IMR-90 (cell line): ENCODE measurements at regions not wholly inside any gene's neighbourhood (a gene's known extent, or its start where the extent isn't known, plus 50 kb on each side); places are given as distances from the start of the nearest gene placed in this dataset.

ENCODE experiments used
- ATAC-seq: fragments of 200-7000 bp; cut with Tn5 transposase; 2 replicates; pipeline ENCODE4 v1.9.1; 2020; ENCODE audit warnings: low read depth, mild to moderate bottlenecking, moderate library complexity
- BruUV-seq: library from RNA; stranded (reverse); fragments of 400-500 nt; replicated peaks from 2 replicates; lab custom pipeline; 2021; lab: Mats Ljungman, UMichigan
- CTCF ChIA-PET: fragments of 300-600 bp; formaldehyde crosslinking; extraction: SDS; loops from one replicate; lab custom pipeline; 2021; ENCODE audit warnings: antibody characterized with exemption; lab: Yijun Ruan, JAX
- POLR2A ChIA-PET: fragments of 300-600 bp; sonication (Branson Sonifier 250); formaldehyde crosslinking; loops from one replicate; lab custom pipeline; 2022; ENCODE audit warnings: antibody characterized with exemption; ENCODE audit not compliant: unreplicated experiment; lab: Charles Lee
- DNase-seq: peaks from one replicate; pipeline ENCODE4 v3.0.0; 2013
- H2AFZ ChIP-seq: replicated peaks from 2 replicates; pipeline ENCODE3; 2013; ENCODE audit warnings: low read length, mild to moderate bottlenecking; ENCODE audit not compliant: poor library complexity
- H2AK5ac ChIP-seq: 2 replicates; pipeline ENCODE4 v1.6.1; 2013; ENCODE audit warnings: low read depth, low read length, inconsistent platforms
- H2AK9ac ChIP-seq: replicated peaks from 2 replicates; pipeline ENCODE3; 2013; ENCODE audit warnings: mild to moderate bottlenecking, low read depth, low read length, moderate library complexity; ENCODE audit not compliant: poor library complexity
- H2BK120ac ChIP-seq: 2 replicates; pipeline ENCODE4 v1.6.1; 2013; ENCODE audit warnings: low read depth, low read length, inconsistent platforms
- H2BK15ac ChIP-seq: 3 replicates; pipeline ENCODE4 v1.6.1; 2013; ENCODE audit warnings: low read depth, low read length, inconsistent platforms
- H2BK20ac ChIP-seq: 2 replicates; pipeline ENCODE4 v1.6.1; 2013; ENCODE audit warnings: low read depth, mild to moderate bottlenecking, inconsistent platforms, low read length, moderate library complexity
- H2BK5ac ChIP-seq: 2 replicates; pipeline ENCODE4 v1.6.1; 2013; ENCODE audit warnings: mild to moderate bottlenecking, low read depth, low read length, inconsistent platforms; ENCODE audit not compliant: poor library complexity, severe bottlenecking
- H3K14ac ChIP-seq: replicated peaks from 2 replicates; pipeline ENCODE4 v1.6.1; 2013; ENCODE audit warnings: low read depth, low read length, inconsistent platforms
- H3K18ac ChIP-seq: 2 replicates; pipeline ENCODE4 v1.6.1; 2013; ENCODE audit warnings: low read depth, low read length, control low read depth
- H3K23ac ChIP-seq: 2 replicates; pipeline ENCODE4 v1.6.1; 2013; ENCODE audit warnings: low read depth, low read length, inconsistent platforms
- H3K27ac ChIP-seq: 2 replicates; pipeline ENCODE4 v1.5.1; 2013; ENCODE audit warnings: mild to moderate bottlenecking, control low read depth, low read length; ENCODE audit not compliant: insufficient read depth
- H3K27me3 ChIP-seq: 2 replicates; pipeline ENCODE4 v1.6.1; 2013; ENCODE audit warnings: low read length; ENCODE audit not compliant: control insufficient read depth, insufficient read depth
- H3K36me3 ChIP-seq: 2 replicates; pipeline ENCODE4 v1.6.1; 2013; ENCODE audit warnings: low read length, mixed read lengths; ENCODE audit not compliant: control insufficient read depth, insufficient read depth
- H3K4ac ChIP-seq: 2 replicates; pipeline ENCODE4 v1.6.1; 2013; ENCODE audit warnings: low read depth, low read length, inconsistent platforms
- H3K4me1 ChIP-seq: 2 replicates; pipeline ENCODE4 v1.6.1; 2013; ENCODE audit warnings: low read length, mixed read lengths; ENCODE audit not compliant: control insufficient read depth, insufficient read depth
- H3K4me2 ChIP-seq: 2 replicates; pipeline ENCODE4 v1.6.1; 2013; ENCODE audit warnings: low read depth, mild to moderate bottlenecking, control low read depth, low read length, moderate library complexity
- H3K4me3 ChIP-seq: 2 replicates; pipeline ENCODE4 v1.5.1; 2013; ENCODE audit warnings: low read depth, mild to moderate bottlenecking, control low read depth, low read length, moderate library complexity; ENCODE audit not compliant: insufficient read depth
- H3K56ac ChIP-seq: 2 replicates; pipeline ENCODE4 v1.6.1; 2013; ENCODE audit warnings: low read length, inconsistent platforms; ENCODE audit not compliant: insufficient read depth; ENCODE audit errors: extremely low read depth
- H3K79me1 ChIP-seq, 2 experiments: 2 replicates each; pipeline ENCODE4 v1.6.1; 2013; ENCODE audit warnings: low read length in 2 of 2, inconsistent platforms in 1 of 2, low read depth in 1 of 2
- H3K9ac ChIP-seq: 2 replicates; pipeline ENCODE4 v1.6.1; 2013; ENCODE audit warnings: low read depth, low read length, control low read depth
- H3K9me1 ChIP-seq: 2 replicates; pipeline ENCODE4 v1.6.1; 2013; ENCODE audit warnings: low read length, inconsistent platforms; ENCODE audit not compliant: insufficient read depth
- H3K9me3 ChIP-seq: 2 replicates; pipeline ENCODE4 v1.6.1; 2013; ENCODE audit warnings: low read length; ENCODE audit not compliant: control insufficient read depth, insufficient read depth
- H4K20me1 ChIP-seq: 2 replicates; pipeline ENCODE4 v1.6.1; 2013; ENCODE audit warnings: low read length, inconsistent platforms; ENCODE audit not compliant: insufficient read depth
- H4K5ac ChIP-seq: 2 replicates; pipeline ENCODE4 v1.6.1; 2013; ENCODE audit warnings: mild to moderate bottlenecking, low read depth, low read length, control low read depth
- H4K8ac ChIP-seq, 2 experiments: 2 replicates each; pipeline ENCODE4 v1.6.1; 2013; ENCODE audit warnings: low read depth in 2 of 2, low read length in 2 of 2, control low read depth in 1 of 2, inconsistent platforms in 1 of 2
- H4K91ac ChIP-seq: 2 replicates; pipeline ENCODE4 v1.6.1; 2013; ENCODE audit warnings: low read depth, low read length, inconsistent platforms; ENCODE audit not compliant: insufficient read depth
- BHLHE40 ChIP-seq: fragments of 150-350 bp; IDR thresholded peaks from 2 replicates; pipeline ENCODE4 v1.6.1; 2016; ENCODE audit warnings: mild to moderate bottlenecking, low read depth, low read length
- CEBPB ChIP-seq: IDR thresholded peaks from 2 replicates; pipeline ENCODE4 v1.6.1; 2012; ENCODE audit warnings: low read depth, low read length, improper control_type of control experiment
- CHD1 ChIP-seq: IDR thresholded peaks from 2 replicates; pipeline ENCODE4 v1.6.1; 2012; ENCODE audit warnings: low read depth, low read length, improper control_type of control experiment
- FOS ChIP-seq: fragments of 150-350 bp; IDR thresholded peaks from 2 replicates; pipeline ENCODE4 v1.6.1; 2016; ENCODE audit warnings: low read depth, low read length
- MAFK ChIP-seq: IDR thresholded peaks from 2 replicates; pipeline ENCODE4 v1.6.1; 2012; ENCODE audit warnings: low read depth, low read length, improper control_type of control experiment
- MAZ ChIP-seq: IDR thresholded peaks from 2 replicates; pipeline ENCODE4 v1.6.1; 2012; ENCODE audit warnings: low read depth, mild to moderate bottlenecking, low read length, improper control_type of control experiment, moderate library complexity, borderline replicate concordance
- MXI1 ChIP-seq: IDR thresholded peaks from 2 replicates; pipeline ENCODE4 v1.6.1; 2012; ENCODE audit warnings: low read depth, mild to moderate bottlenecking, low read length, moderate library complexity, borderline replicate concordance
- NFE2L2 ChIP-seq: fragments of 150-350 bp; IDR thresholded peaks from 2 replicates; pipeline ENCODE4 v1.6.1; 2016; ENCODE audit warnings: low read depth, mild to moderate bottlenecking, low read length
- POLR2A ChIP-seq: IDR thresholded peaks from 2 replicates; pipeline ENCODE4 v1.6.1; 2012; ENCODE audit warnings: mild to moderate bottlenecking, low read depth, low read length
- RAD21 ChIP-seq: IDR thresholded peaks from 2 replicates; pipeline ENCODE4 v1.6.1; 2012; ENCODE audit warnings: low read length, improper control_type of control experiment
- RCOR1 ChIP-seq: IDR thresholded peaks from 2 replicates; pipeline ENCODE4 v1.6.1; 2012; ENCODE audit warnings: mild to moderate bottlenecking, low read length, improper control_type of control experiment; ENCODE audit not compliant: insufficient replicate concordance
- RFX5 ChIP-seq: IDR thresholded peaks from 2 replicates; pipeline ENCODE4 v1.8.0; 2012; ENCODE audit warnings: low read depth, mild to moderate bottlenecking, low read length, moderate library complexity
- SMC3 ChIP-seq: fragments of 150-350 bp; IDR thresholded peaks from 2 replicates; pipeline ENCODE4 v1.6.1; 2016; ENCODE audit warnings: low read depth, mild to moderate bottlenecking, antibody characterized with exemption, low read length, moderate library complexity
- WGBS, 2 experiments: methylation state at CpG; one replicate each; pipeline versions ENCODE4 v1.1.5 to v1.1.7; 2013; ENCODE audit warnings: missing lambda C conversion rate in 2 of 2; ENCODE audit not compliant: insufficient read length in 1 of 2; ENCODE audit errors: extremely low coverage in 2 of 2; 5-methylcytosine and 5-hydroxymethylcytosine counted together
- dilution Hi-C: fragments of 300-500 bp; cut with HindIII; formaldehyde crosslinking; loops from one replicate; pipeline ENCODE4 v1.14.3; 2018; ENCODE audit warnings: low sequenced_read_pairs; ENCODE audit not compliant: unreplicated experiment
- in situ Hi-C: fragments of 300-500 bp; cut with MboI; formaldehyde crosslinking; loops from 3 replicates; pipeline ENCODE4 v1.14.3; 2019; ENCODE audit warnings: low sequenced_read_pairs, inconsistent platforms, mixed read lengths
- intact Hi-C: fragments of 100-400 bp; cut with micrococcal nuclease; formaldehyde crosslinking; loops from 2 replicates; pipeline ENCODE4 v1.10.0; 2022
- TF ChIP-seq, protein P1 (sequence below): fragments of 150-350 bp; IDR thresholded peaks from 2 replicates; pipeline ENCODE4 v1.6.1; 2016; ENCODE audit warnings: low read depth, mild to moderate bottlenecking, low read length, moderate library complexity, borderline replicate concordance
- TF ChIP-seq, protein P2 (sequence below): conservative IDR thresholded peaks from 2 replicates; pipeline ENCODE4 v1.5.1; 2012; ENCODE audit warnings: mild to moderate bottlenecking, low read depth, low read length, improper control_type of control experiment

DNA sequence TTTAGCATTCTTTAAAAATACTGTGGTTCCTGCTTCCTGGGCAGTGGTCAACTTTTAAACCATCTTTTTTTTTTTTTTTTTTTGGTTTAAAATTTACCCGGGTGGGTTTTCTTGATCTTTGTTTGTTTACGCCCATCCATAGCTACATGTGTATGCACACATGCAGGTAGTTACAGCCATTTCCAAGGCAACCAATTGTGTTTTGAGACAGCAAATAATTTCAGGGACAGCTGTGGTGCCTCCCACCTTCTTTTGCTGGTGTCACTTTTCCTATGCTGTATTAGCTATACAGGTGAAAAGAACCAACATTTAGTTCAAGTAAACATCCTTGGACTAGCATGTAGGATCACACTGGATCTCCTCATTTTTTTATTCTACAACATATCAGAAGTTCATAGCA is 52.0 kb upstream of the PSMA6 start:
- dilution Hi-C loops: no loop called here
- no CpG with 5 or more reads among the region's 2 CpGs for WGBS, 2 experiments
- H3K9me3 ChIP-seq: no peaks in the 10 kb centered on the region
- no peak for DNase-seq
- no peak overlapping the region for H3K23ac ChIP-seq
- no peak overlapping the region for H2AK9ac ChIP-seq
- H2AK5ac ChIP-seq: no peak overlapping the region
- H3K4me3 ChIP-seq: no peak overlapping the region
- H2BK120ac ChIP-seq: no peak overlapping the region
- no peak overlapping the region for H2BK20ac ChIP-seq
- no TSS peak for BruUV-seq
- no peaks in the 10 kb centered on the region for H3K4me1 ChIP-seq
- H2BK15ac ChIP-seq: no peak overlapping the region
- H3K4ac ChIP-seq: no peak overlapping the region
- H3K4me2 ChIP-seq: no peak overlapping the region
- no peaks in the 10 kb centered on the region; the same call in 1 of the 2 replicates for H4K20me1 ChIP-seq
- 0 out of 2 replicates have a peak, but pooled peaks cover 1% of the 10 kb centered on the region for H3K36me3 ChIP-seq
- H2BK5ac ChIP-seq: no peak overlapping the region
- H2AFZ ChIP-seq: no peak overlapping the region
- POLR2A ChIA-PET: interaction anchor here (0.5 kb wide), 1 partner anchor 31 kb away, joined by 6 read pairs; no protein-coding TSS in a partner anchor
- no peak overlapping the region for H3K56ac ChIP-seq
- ATAC-seq: no peak
- no peak overlapping the region for H4K91ac ChIP-seq
- no peak for TF ChIP-seq SMC3
- TF ChIP-seq FOS: no peak
- no peak for TF ChIP-seq BHLHE40
- TF ChIP-seq, protein P1, sequence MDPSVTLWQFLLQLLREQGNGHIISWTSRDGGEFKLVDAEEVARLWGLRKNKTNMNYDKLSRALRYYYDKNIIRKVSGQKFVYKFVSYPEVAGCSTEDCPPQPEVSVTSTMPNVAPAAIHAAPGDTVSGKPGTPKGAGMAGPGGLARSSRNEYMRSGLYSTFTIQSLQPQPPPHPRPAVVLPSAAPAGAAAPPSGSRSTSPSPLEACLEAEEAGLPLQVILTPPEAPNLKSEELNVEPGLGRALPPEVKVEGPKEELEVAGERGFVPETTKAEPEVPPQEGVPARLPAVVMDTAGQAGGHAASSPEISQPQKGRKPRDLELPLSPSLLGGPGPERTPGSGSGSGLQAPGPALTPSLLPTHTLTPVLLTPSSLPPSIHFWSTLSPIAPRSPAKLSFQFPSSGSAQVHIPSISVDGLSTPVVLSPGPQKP: no peak
- TF ChIP-seq POLR2A: no peak
- no peak for TF ChIP-seq MAZ
- no peak for TF ChIP-seq RAD21
- no peak for TF ChIP-seq MAFK
- TF ChIP-seq RFX5: no peak
- no peak for TF ChIP-seq RCOR1
- no peak for TF ChIP-seq CEBPB
- TF ChIP-seq CHD1: no peak
- TF ChIP-seq MXI1: no peak
- TF ChIP-seq NFE2L2: no peak
- TF ChIP-seq, protein P2, sequence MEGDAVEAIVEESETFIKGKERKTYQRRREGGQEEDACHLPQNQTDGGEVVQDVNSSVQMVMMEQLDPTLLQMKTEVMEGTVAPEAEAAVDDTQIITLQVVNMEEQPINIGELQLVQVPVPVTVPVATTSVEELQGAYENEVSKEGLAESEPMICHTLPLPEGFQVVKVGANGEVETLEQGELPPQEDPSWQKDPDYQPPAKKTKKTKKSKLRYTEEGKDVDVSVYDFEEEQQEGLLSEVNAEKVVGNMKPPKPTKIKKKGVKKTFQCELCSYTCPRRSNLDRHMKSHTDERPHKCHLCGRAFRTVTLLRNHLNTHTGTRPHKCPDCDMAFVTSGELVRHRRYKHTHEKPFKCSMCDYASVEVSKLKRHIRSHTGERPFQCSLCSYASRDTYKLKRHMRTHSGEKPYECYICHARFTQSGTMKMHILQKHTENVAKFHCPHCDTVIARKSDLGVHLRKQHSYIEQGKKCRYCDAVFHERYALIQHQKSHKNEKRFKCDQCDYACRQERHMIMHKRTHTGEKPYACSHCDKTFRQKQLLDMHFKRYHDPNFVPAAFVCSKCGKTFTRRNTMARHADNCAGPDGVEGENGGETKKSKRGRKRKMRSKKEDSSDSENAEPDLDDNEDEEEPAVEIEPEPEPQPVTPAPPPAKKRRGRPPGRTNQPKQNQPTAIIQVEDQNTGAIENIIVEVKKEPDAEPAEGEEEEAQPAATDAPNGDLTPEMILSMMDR: no peak
- H3K9ac ChIP-seq: no peak overlapping the region
- H4K8ac ChIP-seq: no peak overlapping the region
- CTCF ChIA-PET: interaction anchor here (1.1 to 1.2 kb wide), 2 partner anchors 11 to 25 kb away, joined by 3 to 5 read pairs; no protein-coding TSS in a partner anchor
- H3K79me1 ChIP-seq: no peaks in the 10 kb centered on the region
- no peaks in the 10 kb centered on the region for H3K9me1 ChIP-seq
- intact Hi-C loops: no loop called here
- H3K18ac ChIP-seq: no peak overlapping the region
- H4K5ac ChIP-seq: no peak overlapping the region
- in situ Hi-C loops: no loop called here
- no peak overlapping the region for H3K27ac ChIP-seq
- H3K14ac ChIP-seq: no peak overlapping the region
- no peaks in the 10 kb centered on the region for H3K27me3 ChIP-seq
